ENCODE measurements at regions not wholly inside any gene's neighbourhood (a gene's known extent, or its start where the extent isn't known, plus 50 kb on each side); places are given as distances from the start of the nearest gene placed in this dataset.

DNA sequence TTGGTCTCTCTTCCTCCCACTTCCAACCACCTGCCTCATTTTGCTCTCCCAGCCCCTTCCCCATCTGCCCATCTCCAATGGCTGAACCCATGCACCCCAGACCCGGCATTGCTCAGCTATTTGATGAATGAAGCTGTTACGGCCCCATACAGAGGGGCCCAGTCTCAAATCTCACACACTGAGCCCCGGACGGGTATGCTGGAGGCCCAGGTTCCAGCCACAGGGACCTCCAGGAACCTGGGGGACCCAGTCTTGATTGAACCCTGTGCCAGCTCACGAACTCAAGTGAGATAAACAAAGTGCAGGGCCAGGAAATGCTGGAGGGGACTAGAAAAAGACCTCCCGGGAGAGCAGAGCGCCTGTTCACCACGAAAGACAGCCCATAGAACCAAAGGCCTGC lies 63.4 kb upstream of the TEX51 start:
- TF ChIP-seq POLR2AphosphoS5 (IDR thresholded peaks at IDR 0.05; ENCODE audit: low read depth, low read length): no peak
- TF ChIP-seq, protein P1, sequence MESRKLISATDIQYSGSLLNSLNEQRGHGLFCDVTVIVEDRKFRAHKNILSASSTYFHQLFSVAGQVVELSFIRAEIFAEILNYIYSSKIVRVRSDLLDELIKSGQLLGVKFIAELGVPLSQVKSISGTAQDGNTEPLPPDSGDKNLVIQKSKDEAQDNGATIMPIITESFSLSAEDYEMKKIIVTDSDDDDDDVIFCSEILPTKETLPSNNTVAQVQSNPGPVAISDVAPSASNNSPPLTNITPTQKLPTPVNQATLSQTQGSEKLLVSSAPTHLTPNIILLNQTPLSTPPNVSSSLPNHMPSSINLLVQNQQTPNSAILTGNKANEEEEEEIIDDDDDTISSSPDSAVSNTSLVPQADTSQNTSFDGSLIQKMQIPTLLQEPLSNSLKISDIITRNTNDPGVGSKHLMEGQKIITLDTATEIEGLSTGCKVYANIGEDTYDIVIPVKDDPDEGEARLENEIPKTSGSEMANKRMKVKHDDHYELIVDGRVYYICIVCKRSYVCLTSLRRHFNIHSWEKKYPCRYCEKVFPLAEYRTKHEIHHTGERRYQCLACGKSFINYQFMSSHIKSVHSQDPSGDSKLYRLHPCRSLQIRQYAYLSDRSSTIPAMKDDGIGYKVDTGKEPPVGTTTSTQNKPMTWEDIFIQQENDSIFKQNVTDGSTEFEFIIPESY (IDR thresholded peaks at IDR 0.05; ENCODE audit: extremely low read depth, insufficient replicate concordance, low read length): no peak
- no peak for TF ChIP-seq CEBPB (IDR thresholded peaks at IDR 0.05; ENCODE audit: low read depth)
- TF ChIP-seq TCF7L2 (IDR thresholded peaks at IDR 0.05; ENCODE audit: borderline replicate concordance, extremely low read depth, insufficient read depth, insufficient read length): no peak
- TF ChIP-seq SP1 (IDR thresholded peaks at IDR 0.05; ENCODE audit: low read depth): no peak
- no peak for TF ChIP-seq EZH2phosphoT487 (IDR thresholded peaks at IDR 0.05; ENCODE audit: borderline replicate concordance)
- TF ChIP-seq, protein P2, sequence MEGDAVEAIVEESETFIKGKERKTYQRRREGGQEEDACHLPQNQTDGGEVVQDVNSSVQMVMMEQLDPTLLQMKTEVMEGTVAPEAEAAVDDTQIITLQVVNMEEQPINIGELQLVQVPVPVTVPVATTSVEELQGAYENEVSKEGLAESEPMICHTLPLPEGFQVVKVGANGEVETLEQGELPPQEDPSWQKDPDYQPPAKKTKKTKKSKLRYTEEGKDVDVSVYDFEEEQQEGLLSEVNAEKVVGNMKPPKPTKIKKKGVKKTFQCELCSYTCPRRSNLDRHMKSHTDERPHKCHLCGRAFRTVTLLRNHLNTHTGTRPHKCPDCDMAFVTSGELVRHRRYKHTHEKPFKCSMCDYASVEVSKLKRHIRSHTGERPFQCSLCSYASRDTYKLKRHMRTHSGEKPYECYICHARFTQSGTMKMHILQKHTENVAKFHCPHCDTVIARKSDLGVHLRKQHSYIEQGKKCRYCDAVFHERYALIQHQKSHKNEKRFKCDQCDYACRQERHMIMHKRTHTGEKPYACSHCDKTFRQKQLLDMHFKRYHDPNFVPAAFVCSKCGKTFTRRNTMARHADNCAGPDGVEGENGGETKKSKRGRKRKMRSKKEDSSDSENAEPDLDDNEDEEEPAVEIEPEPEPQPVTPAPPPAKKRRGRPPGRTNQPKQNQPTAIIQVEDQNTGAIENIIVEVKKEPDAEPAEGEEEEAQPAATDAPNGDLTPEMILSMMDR (IDR thresholded peaks at IDR 0.05 in 2 of 3, conservative IDR thresholded peaks at IDR 0.05 in 1 of 3; ENCODE audit: borderline replicate concordance in 1 of 3, insufficient read depth in 1 of 3, low read depth in 2 of 3, low read length in 2 of 3): no peak
- no peak for TF ChIP-seq ELF1 (IDR thresholded peaks at IDR 0.05; ENCODE audit: borderline replicate concordance, low read depth)
- no peak for TF ChIP-seq SRF (IDR thresholded peaks at IDR 0.05; ENCODE audit: low read depth)
- no peak for TF ChIP-seq ATF3 (IDR thresholded peaks at IDR 0.05)
- no peak for TF ChIP-seq CBX3 (IDR thresholded peaks at IDR 0.05; ENCODE audit: low read depth)
- no peak for TF ChIP-seq JUND (IDR thresholded peaks at IDR 0.05)
- TF ChIP-seq YY1 (IDR thresholded peaks at IDR 0.05; ENCODE audit: extremely low read depth, insufficient replicate concordance, low read depth, low read length): no peak
- TF ChIP-seq POLR2A (IDR thresholded peaks at IDR 0.05; ENCODE audit: borderline replicate concordance, extremely low read depth, insufficient read depth, insufficient read length): no peak
- TF ChIP-seq EGR1 (IDR thresholded peaks at IDR 0.05; ENCODE audit: low read depth): no peak
- no peak for TF ChIP-seq MAX (IDR thresholded peaks at IDR 0.05)
- no peak for TF ChIP-seq FOSL1 (IDR thresholded peaks at IDR 0.05; ENCODE audit: low read depth)
- no TSS peak for BruUV-seq (replicated peaks)
- Histone ChIP-seq H3K9ac (ENCODE audit: low read length) (no peak overlapping the region), H3K4me3 (replicated peaks in 1 of 2; ENCODE audit: low read depth in 1 of 2, low read length in 2 of 2) (no peak overlapping the region), H2AFZ (ENCODE audit: low read depth, low read length, poor library complexity, severe bottlenecking) (no peak overlapping the region), H3K4me1 (ENCODE audit: control insufficient read depth in 1 of 2, insufficient read depth in 2 of 2, low read length in 2 of 2) (no peaks in the 10 kb centered on the region), H3K9me3 (ENCODE audit: control insufficient read depth in 1 of 2, insufficient read depth in 1 of 2, low read depth in 1 of 2, low read length in 2 of 2) (no peaks in the 10 kb centered on the region), H3K27ac (ENCODE audit: low read depth, low read length) (no peak overlapping the region), H3K79me2 (ENCODE audit: insufficient read depth, low read length) (no peaks in the 10 kb centered on the region), H3K36me3 (ENCODE audit: control insufficient read depth in 1 of 2, insufficient read depth in 2 of 2, low read length in 2 of 2) (no peaks in the 10 kb centered on the region), H3K4me2 (ENCODE audit: low read length) (no peak overlapping the region), H4K20me1 (ENCODE audit: insufficient read depth) (no peaks in the 10 kb centered on the region), H3K27me3 (ENCODE audit: insufficient read depth, low read length) (peaks cover 17% of the 10 kb centered on the region), H3K9me2 (ENCODE audit: insufficient read depth) (no peaks in the 10 kb centered on the region)
- ChIA-PET POLR2A (no interaction called here), CTCF (interaction anchor here (0.5 kb wide), 1 partner anchor 573 kb away, joined by 3 read pairs; no protein-coding TSS in a partner anchor), RAD21 (ENCODE audit: low non-redundant PET in 1 of 2, low total read pairs in 2 of 2, uncharacterized antibody in 2 of 2, unreplicated experiment in 2 of 2) (no interaction called here)
- intact Hi-C loops (cut with micrococcal nuclease): no loop called here
- DNase-seq (ENCODE audit: low read depth, low spot score) (no peak), ATAC-seq (no peak)
